ENCODE measurements at regions not wholly inside any gene's neighbourhood (a gene's known extent, or its start where the extent isn't known, plus 50 kb on each side); places are given as distances from the start of the nearest gene placed in this dataset.
"Not testable (repeated sequence)": the region's sequence is repeated elsewhere in the genome, so short reads cannot be mapped to it uniquely, and the experiment has no call there.

- no peak for DNase-seq (ENCODE audit: low spot score in 2 of 2)
- no peak overlapping the region for H3K27ac ChIP-seq
- no peaks in the 10 kb centered on the region for H3K4me1 ChIP-seq
- no peak overlapping the region for H3K4me3 ChIP-seq
- intact Hi-C loops (cut with DNase I; ENCODE audit: low total_unique reads) = loop anchor here (5.0 to 10.0 kb wide), 2 partner anchors 217 to 370 kb away; no protein-coding TSS in a partner anchor
- H3K27me3 ChIP-seq = peaks cover 0 to 31% of the 10 kb centered on the region in 2 donors
- no peaks in the 10 kb centered on the region for H3K36me3 ChIP-seq
- TF ChIP-seq POLR2A (IDR thresholded peaks at IDR 0.05) (no peak), POLR2AphosphoS5 (IDR thresholded peaks at IDR 0.05) (no peak), CTCF (IDR thresholded peaks at IDR 0.05) (no peak)
- H3K9me3 ChIP-seq = no peaks in the 10 kb centered on the region
These were observed 70.7 kb downstream of the MSX2 start for GRCh38 chr5:174794931-174795672.

- Histone ChIP-seq H3K36me3 (no peaks in the 10 kb centered on the region), H3K27ac (no peak overlapping the region), H3K4me3 (peak overlapping the region in 1 of 3 donors; percentile 19), H3K27me3 (peaks cover 0 to 30% of the 10 kb centered on the region in 2 donors), H3K9me3 (no peaks in the 10 kb centered on the region), H3K4me1 (no peaks in the 10 kb centered on the region)
- DNase-seq (ENCODE audit: low spot score in 2 of 2) = peak; percentile 40 to 68
- intact Hi-C loops (cut with DNase I; ENCODE audit: low total_unique reads) = loop anchor here (10.0 kb wide), 1 partner anchor 369 kb away; no protein-coding TSS in a partner anchor
- TF ChIP-seq POLR2A (IDR thresholded peaks at IDR 0.05) = no peak
- peak in 2 of 3 donors; percentile 65 to 79 for TF ChIP-seq CTCF (IDR thresholded peaks at IDR 0.05)
- TF ChIP-seq POLR2AphosphoS5 (IDR thresholded peaks at IDR 0.05) = no peak
These were observed 69.4 kb downstream of the MSX2 start for GRCh38 chr5:174793684-174794328.

- peaks cover 0 to 26% of the 10 kb centered on the region in 2 donors for H3K27me3 ChIP-seq
- no peaks in the 10 kb centered on the region for H3K9me3 ChIP-seq
- H3K4me1 ChIP-seq = no peaks in the 10 kb centered on the region
- TF ChIP-seq POLR2AphosphoS5 (IDR thresholded peaks at IDR 0.05) = no peak
- no peak for TF ChIP-seq POLR2A (IDR thresholded peaks at IDR 0.05)
- no peak for TF ChIP-seq CTCF (IDR thresholded peaks at IDR 0.05)
- intact Hi-C loops (cut with DNase I; ENCODE audit: low total_unique reads) = loop anchor here (10.0 kb wide), 1 partner anchor 368 kb away; no protein-coding TSS in a partner anchor
- no peaks in the 10 kb centered on the region for H3K36me3 ChIP-seq
- H3K4me3 ChIP-seq = no peak overlapping the region
- no peak for DNase-seq (ENCODE audit: low spot score in 2 of 2)
- H3K27ac ChIP-seq = no peak overlapping the region
These were observed 68.7 kb downstream of the MSX2 start for GRCh38 chr5:174793076-174793475.

- H3K36me3 ChIP-seq; H3K4me3 ChIP-seq; H3K4me1 ChIP-seq; H3K27ac ChIP-seq; H3K9me3 ChIP-seq; DNase-seq (ENCODE audit: low spot score in 2 of 2): not testable (repeated sequence)
- intact Hi-C loops (cut with DNase I; ENCODE audit: low total_unique reads) = loop anchor here (10.0 kb wide), 1 partner anchor 367 kb away; no protein-coding TSS in a partner anchor
- peaks cover 0 to 26% of the 10 kb centered on the region in 2 donors for H3K27me3 ChIP-seq
These were observed 67.9 kb downstream of the MSX2 start for GRCh38 chr5:174792265-174792664.

- peaks cover 0 to 7% of the 10 kb centered on the region in 2 donors for H3K9me3 ChIP-seq
- no peak for DNase-seq (ENCODE audit: low spot score in 2 of 2)
- no peak for TF ChIP-seq POLR2AphosphoS5 (IDR thresholded peaks at IDR 0.05)
- no peak for TF ChIP-seq POLR2A (IDR thresholded peaks at IDR 0.05)
- no peak overlapping the region for H3K4me3 ChIP-seq
- intact Hi-C loops (cut with DNase I; ENCODE audit: low total_unique reads) = loop anchor here (10.0 kb wide), 1 partner anchor 366 kb away; no protein-coding TSS in a partner anchor
- H3K27me3 ChIP-seq = peaks cover 0 to 15% of the 10 kb centered on the region in 2 donors
- no peak overlapping the region for H3K27ac ChIP-seq
- H3K4me1 ChIP-seq = no peaks in the 10 kb centered on the region
- no peaks in the 10 kb centered on the region for H3K36me3 ChIP-seq
These were observed 66.5 kb downstream of the MSX2 start for GRCh38 chr5:174790906-174791305.

GRCh38 chr5:174789596-174789995, 65.2 kb downstream of the MSX2 start:
- Histone ChIP-seq H3K4me1 (no peaks in the 10 kb centered on the region), H3K9me3 (peaks cover 3 to 17% of the 10 kb centered on the region in 2 donors), H3K27me3 (peaks cover 0 to 5% of the 10 kb centered on the region in 2 donors), H3K4me3 (no peak overlapping the region), H3K36me3 (no peaks in the 10 kb centered on the region), H3K27ac (no peak overlapping the region)
- no peak for TF ChIP-seq CTCF (IDR thresholded peaks at IDR 0.05)
- TF ChIP-seq POLR2AphosphoS5 (IDR thresholded peaks at IDR 0.05) = no peak
- no peak for TF ChIP-seq POLR2A (IDR thresholded peaks at IDR 0.05)
- intact Hi-C loops (cut with DNase I; ENCODE audit: low total_unique reads) = loop anchor here (10.0 kb wide), 1 partner anchor 435 kb away; no protein-coding TSS in a partner anchor
- no peak for DNase-seq (ENCODE audit: low spot score in 2 of 2)

Measured in breast epithelium (tissue), 4 donors.